Neural progenitor cell (in vitro differentiated cells): ENCODE measurements at regions not wholly inside any gene's neighbourhood (a gene's known extent, or its start where the extent isn't known, plus 50 kb on each side); places are given as distances from the start of the nearest gene placed in this dataset.
"Not testable (repeated sequence)": the region's sequence is repeated elsewhere in the genome, so short reads cannot be mapped to it uniquely, and the experiment has no call there.

Source experiments
- DNase-seq: peaks from one replicate; pipeline ENCODE4 v3.0.0-alpha.2; 2016; ENCODE audit warnings: low spot score
- H2AFZ ChIP-seq: fragments of 200-600 bp; sonication (generic); replicated peaks from 2 replicates; pipeline ENCODE4 v1.6.1; 2016; ENCODE audit warnings: antibody characterized with exemption
- H3F3A ChIP-seq: fragments of 200-600 bp; sonication (generic); 2 replicates; pipeline ENCODE4 v1.6.1; 2016; ENCODE audit warnings: antibody characterized with exemption, low read depth
- H3K27ac ChIP-seq: fragments of 200-600 bp; sonication (generic); 2 replicates; pipeline ENCODE4 v1.5.1; 2016; ENCODE audit warnings: mild to moderate bottlenecking
- H3K27me3 ChIP-seq: fragments of 200-600 bp; sonication (generic); 2 replicates; pipeline ENCODE4 v1.6.1; 2016; ENCODE audit warnings: mild to moderate bottlenecking, moderate library complexity
- H3K36me3 ChIP-seq: fragments of 200-600 bp; sonication (generic); 2 replicates; pipeline ENCODE4 v1.5.1; 2016
- H3K4me1 ChIP-seq: fragments of 200-600 bp; sonication (generic); 2 replicates; pipeline ENCODE4 v1.6.1; 2016; ENCODE audit warnings: mixed run types
- H3K4me2 ChIP-seq: fragments of 200-600 bp; sonication (generic); 2 replicates; pipeline ENCODE4 v1.6.1; 2016
- H3K4me3 ChIP-seq: fragments of 200-600 bp; sonication (generic); 2 replicates; pipeline ENCODE4 v1.5.1; 2016
- H3K79me2 ChIP-seq: fragments of 200-600 bp; sonication (generic); 2 replicates; pipeline ENCODE4 v1.6.1; 2016; ENCODE audit warnings: low read depth
- H3K9ac ChIP-seq: fragments of 200-600 bp; sonication (generic); 2 replicates; pipeline ENCODE4 v1.6.1; 2016
- H3K9me3 ChIP-seq: fragments of 200-600 bp; sonication (generic); 2 replicates; pipeline ENCODE4 v1.5.1; 2016; ENCODE audit warnings: low read depth
- H4K20me1 ChIP-seq: fragments of 200-600 bp; sonication (generic); 2 replicates; pipeline ENCODE4 v1.6.1; 2016; ENCODE audit warnings: low read depth
- H3K27ac Mint-ChIP-seq: 3 replicates; pipeline ENCODE4 v1.8.0; 2021; ENCODE audit warnings: mixed read lengths
- H3K27me3 Mint-ChIP-seq: 2 replicates; pipeline ENCODE4 v1.8.0; 2022; ENCODE audit warnings: low read depth, mild to moderate bottlenecking, inconsistent platforms, moderate library complexity, mixed read lengths; ENCODE audit not compliant: insufficient read depth
- H3K36me3 Mint-ChIP-seq: 3 replicates; pipeline ENCODE4 v1.8.0; 2021; ENCODE audit warnings: mixed read lengths
- H3K4me1 Mint-ChIP-seq: 3 replicates; pipeline ENCODE4 v1.8.0; 2021; ENCODE audit warnings: mixed read lengths
- H3K4me3 Mint-ChIP-seq: 3 replicates; pipeline ENCODE4 v1.8.0; 2021; ENCODE audit warnings: mild to moderate bottlenecking, moderate library complexity, mixed read lengths
- H3K9me3 Mint-ChIP-seq: 3 replicates; pipeline ENCODE4 v1.8.0; 2020; ENCODE audit warnings: mixed read lengths
- CTCF ChIP-seq: fragments of 200-600 bp; sonication (generic); IDR thresholded peaks from 2 replicates; pipeline ENCODE4 v1.5.1; 2017; ENCODE audit warnings: antibody characterized with exemption, mild to moderate bottlenecking
- EZH2 ChIP-seq: fragments of 200-600 bp; sonication (generic); IDR thresholded peaks from 2 replicates; pipeline ENCODE4 v1.6.1; 2017; ENCODE audit warnings: antibody characterized with exemption, mild to moderate bottlenecking, moderate library complexity
- EZH2phosphoT487 ChIP-seq: fragments of 200-600 bp; sonication (generic); IDR thresholded peaks from 2 replicates; pipeline ENCODE4 v1.6.1; 2017; ENCODE audit warnings: antibody characterized with exemption

GRCh38 chr2:80943487-80943886 is 638.9 kb upstream of the LRRTM1 start:
- TF ChIP-seq CTCF, result no peak
- no peak for TF ChIP-seq EZH2phosphoT487
- TF ChIP-seq EZH2, result no peak
- H3K4me1 ChIP-seq, result no peaks in the 10 kb centered on the region
- H2AFZ ChIP-seq, result no peak overlapping the region
- H3F3A ChIP-seq, result no peaks in the 10 kb centered on the region
- H3K79me2 ChIP-seq, result no peaks in the 10 kb centered on the region
- Mint-ChIP-seq H3K27me3 (peaks cover 2% of the 10 kb centered on the region), H3K4me1 (no peaks in the 10 kb centered on the region), H3K36me3 (no peaks in the 10 kb centered on the region), H3K4me3 (no peak overlapping the region), H3K9me3 (no peaks in the 10 kb centered on the region), H3K27ac (no peak overlapping the region)
- no peak for DNase-seq
- H3K27ac ChIP-seq, result no peak overlapping the region
- H4K20me1 ChIP-seq, result no peaks in the 10 kb centered on the region
- H3K4me2 ChIP-seq, result no peak overlapping the region
- no peak overlapping the region for H3K4me3 ChIP-seq
- no peaks in the 10 kb centered on the region for H3K36me3 ChIP-seq
- H3K27me3 ChIP-seq, result no peaks in the 10 kb centered on the region
- no peak overlapping the region for H3K9ac ChIP-seq
- no peaks in the 10 kb centered on the region for H3K9me3 ChIP-seq

- H4K20me1 ChIP-seq, result no peaks in the 10 kb centered on the region
- no peak overlapping the region for H3K9ac ChIP-seq
- Mint-ChIP-seq H3K36me3 (no peaks in the 10 kb centered on the region), H3K4me1 (no peaks in the 10 kb centered on the region), H3K27ac (no peak overlapping the region), H3K4me3 (no peak overlapping the region), H3K9me3 (no peaks in the 10 kb centered on the region), H3K27me3 (peaks cover 2% of the 10 kb centered on the region)
- no peaks in the 10 kb centered on the region for H3K4me1 ChIP-seq
- no peak overlapping the region for H2AFZ ChIP-seq
- no peaks in the 10 kb centered on the region for H3K27me3 ChIP-seq
- H3K79me2 ChIP-seq, result no peaks in the 10 kb centered on the region
- no peaks in the 10 kb centered on the region for H3F3A ChIP-seq
- no peaks in the 10 kb centered on the region for H3K9me3 ChIP-seq
- H3K27ac ChIP-seq, result no peak overlapping the region
- no peak for TF ChIP-seq CTCF
- H3K36me3 ChIP-seq, result no peaks in the 10 kb centered on the region
- no peak overlapping the region for H3K4me3 ChIP-seq
- DNase-seq, result no peak
- no peak overlapping the region for H3K4me2 ChIP-seq
These were observed 638.2 kb upstream of the LRRTM1 start for GRCh38 chr2:80942766-80943165.

- H3K79me2 ChIP-seq, result no peaks in the 10 kb centered on the region
- no peak overlapping the region for H2AFZ ChIP-seq
- no peaks in the 10 kb centered on the region for H3K4me1 ChIP-seq
- Mint-ChIP-seq H3K4me3 (no peak overlapping the region), H3K27me3 (peaks cover 2% of the 10 kb centered on the region), H3K4me1 (no peaks in the 10 kb centered on the region), H3K27ac (no peak overlapping the region), H3K36me3 (no peaks in the 10 kb centered on the region), H3K9me3 (no peaks in the 10 kb centered on the region)
- TF ChIP-seq EZH2, result no peak
- TF ChIP-seq EZH2phosphoT487, result no peak
- TF ChIP-seq CTCF, result no peak
- no peaks in the 10 kb centered on the region for H4K20me1 ChIP-seq
- no peak overlapping the region for H3K9ac ChIP-seq
- no peaks in the 10 kb centered on the region for H3F3A ChIP-seq
- no peak overlapping the region for H3K4me3 ChIP-seq
- no peaks in the 10 kb centered on the region for H3K9me3 ChIP-seq
- no peak for DNase-seq
- H3K27ac ChIP-seq, result no peak overlapping the region
- no peaks in the 10 kb centered on the region for H3K27me3 ChIP-seq
- no peaks in the 10 kb centered on the region for H3K36me3 ChIP-seq
- no peak overlapping the region for H3K4me2 ChIP-seq
These were observed 633.9 kb upstream of the LRRTM1 start for GRCh38 chr2:80938463-80938862.

- H3K79me2 ChIP-seq, H3K27me3 ChIP-seq, H3K4me1 ChIP-seq, DNase-seq, H3K9me3 ChIP-seq, H3K4me3 ChIP-seq, H3K36me3 ChIP-seq, H3K27ac Mint-ChIP-seq, H3K27me3 Mint-ChIP-seq, H3K4me3 Mint-ChIP-seq, H3K27ac ChIP-seq, H3K4me2 ChIP-seq, H2AFZ ChIP-seq, H4K20me1 ChIP-seq, H3K4me1 Mint-ChIP-seq, H3K36me3 Mint-ChIP-seq, H3K9ac ChIP-seq: not testable (repeated sequence)
- peaks cover 14% of the 10 kb centered on the region for H3K9me3 Mint-ChIP-seq
- peaks cover 16% of the 10 kb centered on the region for H3F3A ChIP-seq
These were observed 627.3 kb upstream of the LRRTM1 start for GRCh38 chr2:80931820-80932219.
